NT2/D1 (cell line): ENCODE measurements at regions not wholly inside any gene's neighbourhood (a gene's known extent, or its start where the extent isn't known, plus 50 kb on each side); places are given as distances from the start of the nearest gene placed in this dataset.

Experiments used
- DNase-seq: peaks from one replicate; pipeline ENCODE4 v3.0.0-alpha.2; 2011; ENCODE audit warnings: low read depth, low spot score
- H3K27me3 ChIP-seq: 2 replicates; pipeline ENCODE4 v1.6.0; 2011; ENCODE audit warnings: mild to moderate bottlenecking; ENCODE audit not compliant: insufficient read length, insufficient read depth
- H3K36me3 ChIP-seq: 2 replicates; pipeline ENCODE4 v1.6.1; 2011; ENCODE audit warnings: mild to moderate bottlenecking, low read length, mixed read lengths; ENCODE audit not compliant: insufficient read depth, insufficient read length
- H3K4me1 ChIP-seq: 2 replicates; pipeline ENCODE4 v1.5.1; 2011; ENCODE audit not compliant: insufficient read depth, insufficient read length
- H3K4me3 ChIP-seq: 2 replicates; pipeline ENCODE4 v1.5.1; 2011; ENCODE audit warnings: low read depth; ENCODE audit not compliant: insufficient read length
- H3K9ac ChIP-seq: 2 replicates; pipeline ENCODE4 v1.6.0; 2011; ENCODE audit warnings: low read depth; ENCODE audit not compliant: insufficient read length
- H3K9me3 ChIP-seq: 2 replicates; pipeline ENCODE4 v1.5.1; 2011; ENCODE audit warnings: mild to moderate bottlenecking, low read length; ENCODE audit not compliant: insufficient read depth
- SUZ12 ChIP-seq: IDR thresholded peaks from 2 replicates; pipeline ENCODE4 v1.6.1; 2011; ENCODE audit not compliant: insufficient read length, insufficient read depth; ENCODE audit errors: extremely low read depth
- YY1 ChIP-seq: IDR thresholded peaks from 2 replicates; pipeline ENCODE4 v1.6.1; 2011; ENCODE audit not compliant: insufficient read length, insufficient read depth
- ZNF274 ChIP-seq: IDR thresholded peaks from 2 replicates; pipeline ENCODE4 v1.6.1; 2011; ENCODE audit warnings: mild to moderate bottlenecking, low read depth, low read length

GRCh38 chr20:4556781-4557180 lies 129.5 kb upstream of the PRNP start:
- no peak for DNase-seq
- no peaks in the 10 kb centered on the region for H3K4me1 ChIP-seq
- H3K36me3 ChIP-seq: no peaks in the 10 kb centered on the region
- TF ChIP-seq ZNF274 (no peak), YY1 (no peak), SUZ12 (no peak)
- H3K9me3 ChIP-seq: no peaks in the 10 kb centered on the region
- H3K4me3 ChIP-seq: no peak overlapping the region
- H3K9ac ChIP-seq: no peak overlapping the region
- no peaks in the 10 kb centered on the region for H3K27me3 ChIP-seq

GRCh38 chr20:4555188-4555890 lies 130.9 kb upstream of the PRNP start:
- DNase-seq: no peak
- H3K27me3 ChIP-seq: no peaks in the 10 kb centered on the region
- no peaks in the 10 kb centered on the region for H3K9me3 ChIP-seq
- TF ChIP-seq SUZ12 (no peak), ZNF274 (no peak), YY1 (no peak)
- H3K36me3 ChIP-seq: no peaks in the 10 kb centered on the region
- H3K9ac ChIP-seq: no peak overlapping the region
- no peaks in the 10 kb centered on the region for H3K4me1 ChIP-seq
- no peak overlapping the region for H3K4me3 ChIP-seq

- Histone ChIP-seq H3K9ac (no peak overlapping the region), H3K9me3 (no peaks in the 10 kb centered on the region; the same call in 1 of the 2 replicates), H3K36me3 (no peaks in the 10 kb centered on the region), H3K27me3 (no peaks in the 10 kb centered on the region), H3K4me1 (no peaks in the 10 kb centered on the region), H3K4me3 (no peak overlapping the region)
- no peak for TF ChIP-seq SUZ12
- no peak for DNase-seq
Measured at GRCh38 chr20:4554346-4554745, 131.9 kb upstream of the PRNP start.

GRCh38 chr20:4552075-4552640 lies 134.1 kb upstream of the PRNP start:
- no peaks in the 10 kb centered on the region for H3K27me3 ChIP-seq
- peaks cover 6% of the 10 kb centered on the region; the same call in 1 of the 2 replicates for H3K9me3 ChIP-seq
- TF ChIP-seq SUZ12 (no peak), YY1 (no peak), ZNF274 (no peak)
- H3K4me1 ChIP-seq: no peaks in the 10 kb centered on the region
- H3K4me3 ChIP-seq: no peak overlapping the region
- no peak overlapping the region for H3K9ac ChIP-seq
- no peak for DNase-seq
- H3K36me3 ChIP-seq: no peaks in the 10 kb centered on the region

- H3K4me1 ChIP-seq: no peaks in the 10 kb centered on the region
- no peak for DNase-seq
- no peak overlapping the region for H3K9ac ChIP-seq
- H3K36me3 ChIP-seq: no peaks in the 10 kb centered on the region
- H3K9me3 ChIP-seq: peaks cover 6% of the 10 kb centered on the region; the same call in 1 of the 2 replicates
- no peak overlapping the region for H3K4me3 ChIP-seq
- TF ChIP-seq YY1 (no peak), SUZ12 (no peak), ZNF274 (no peak)
- H3K27me3 ChIP-seq: no peaks in the 10 kb centered on the region
Measured at GRCh38 chr20:4550740-4551139, 135.5 kb upstream of the PRNP start.

- H3K4me3 ChIP-seq: no peak overlapping the region
- H3K4me1 ChIP-seq: no peaks in the 10 kb centered on the region
- no peak for DNase-seq
- no peak for TF ChIP-seq YY1
- no peak for TF ChIP-seq ZNF274
- TF ChIP-seq SUZ12: no peak
- H3K9ac ChIP-seq: no peak overlapping the region
- H3K9me3 ChIP-seq: peaks cover 6% of the 10 kb centered on the region; the same call in 1 of the 2 replicates
- no peaks in the 10 kb centered on the region for H3K27me3 ChIP-seq
- H3K36me3 ChIP-seq: no peaks in the 10 kb centered on the region
Measured at GRCh38 chr20:4549711-4550259, 136.5 kb upstream of the PRNP start.

- H3K9me3 ChIP-seq: peaks cover 6% of the 10 kb centered on the region; the same call in 1 of the 2 replicates
- TF ChIP-seq SUZ12 (no peak), ZNF274 (no peak), YY1 (no peak)
Measured at GRCh38 chr20:4548552-4548951, 137.7 kb upstream of the PRNP start.

GRCh38 chr20:4546786-4547185 lies 139.5 kb upstream of the PRNP start:
- H3K4me1 ChIP-seq: no peaks in the 10 kb centered on the region
- H3K36me3 ChIP-seq: no peaks in the 10 kb centered on the region
- TF ChIP-seq YY1: no peak
- TF ChIP-seq ZNF274: no peak
- no peak for TF ChIP-seq SUZ12
- no peak overlapping the region for H3K4me3 ChIP-seq
- H3K27me3 ChIP-seq: no peaks in the 10 kb centered on the region
- peaks cover 6% of the 10 kb centered on the region; the same call in 1 of the 2 replicates for H3K9me3 ChIP-seq
- DNase-seq: no peak
- H3K9ac ChIP-seq: no peak overlapping the region

More at GRCh38 chr20:4548552-4548951, 137.7 kb upstream of the PRNP start:
- Histone ChIP-seq H3K4me1 (no peaks in the 10 kb centered on the region), H3K36me3 (no peaks in the 10 kb centered on the region), H3K4me3 (no peak overlapping the region), H3K27me3 (no peaks in the 10 kb centered on the region), H3K9ac (no peak overlapping the region)
- no peak for DNase-seq
